ENCODE measurements at regions not wholly inside any gene's neighbourhood (a gene's known extent, or its start where the extent isn't known, plus 50 kb on each side); places are given as distances from the start of the nearest gene placed in this dataset.
"Not testable (repeated sequence)": the region's sequence is repeated elsewhere in the genome, so short reads cannot be mapped to it uniquely, and the experiment has no call there.

DNA sequence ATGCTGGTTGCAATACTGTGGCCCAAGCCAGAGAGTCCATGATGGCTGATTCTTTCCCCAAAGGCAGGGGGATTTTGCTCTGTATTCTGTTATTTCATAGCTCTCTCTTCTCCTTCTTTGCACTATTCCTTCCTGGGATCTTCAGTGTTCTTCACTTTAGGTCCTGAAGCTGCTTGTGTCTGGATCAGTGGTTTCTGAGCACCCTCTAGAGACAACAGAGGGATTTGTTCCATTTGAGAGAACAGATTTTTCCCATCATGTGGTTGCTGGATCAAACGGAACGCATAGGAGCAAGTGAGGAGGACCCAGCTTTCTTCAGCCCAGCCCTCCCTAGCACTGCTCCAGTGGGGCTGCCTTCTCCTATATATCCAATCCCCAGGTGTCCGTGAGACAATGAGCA lies 68.7 kb upstream of the SYN3 start:
- Mint-ChIP-seq H3K9me3 (peaks cover 10% of the 10 kb centered on the region), H3K4me1 (ENCODE audit: low read depth) (no peaks in the 10 kb centered on the region), H3K36me3 (ENCODE audit: low read depth) (no peaks in the 10 kb centered on the region), H3K27ac (no peak overlapping the region), H3K27me3 (ENCODE audit: insufficient read depth) (peaks cover 2% of the 10 kb centered on the region), H3K4me3 (no peak overlapping the region)
- DNase-seq (ENCODE audit: low spot score), result no peak
- intact Hi-C loops (cut with micrococcal nuclease), result no loop called here

- no peak overlapping the region for H3K27ac Mint-ChIP-seq
- no peaks in the 10 kb centered on the region for H3K4me1 Mint-ChIP-seq (ENCODE audit: low read depth)
- H3K27me3 Mint-ChIP-seq (ENCODE audit: insufficient read depth), result peaks cover 2% of the 10 kb centered on the region
Measured at GRCh38 chr22:33124471-33124870, 66.3 kb upstream of the SYN3 start.

DNA sequence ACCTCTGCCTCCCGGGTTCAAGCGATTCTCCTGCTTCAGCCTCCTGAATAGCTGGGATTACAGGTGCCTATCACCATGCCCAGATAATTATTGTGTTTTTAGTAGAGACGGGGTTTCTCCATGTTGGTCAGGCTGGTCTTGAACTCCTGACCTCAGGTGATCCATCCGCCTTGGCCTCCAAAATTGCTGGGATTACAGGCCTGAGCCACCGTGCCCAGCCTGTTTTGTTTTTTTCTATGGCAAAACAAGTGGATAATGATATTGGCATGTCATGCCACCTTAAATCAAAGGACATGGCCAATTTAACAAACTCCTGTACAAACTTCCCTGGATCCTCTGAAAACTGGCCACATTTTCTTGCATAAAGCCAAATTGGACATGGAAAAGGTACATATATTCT lies 64.3 kb upstream of the SYN3 start:
- H3K36me3 Mint-ChIP-seq (ENCODE audit: low read depth); H3K27me3 Mint-ChIP-seq (ENCODE audit: insufficient read depth); intact Hi-C loops (cut with micrococcal nuclease); H3K9me3 Mint-ChIP-seq; DNase-seq (ENCODE audit: low spot score); H3K27ac Mint-ChIP-seq; H3K4me3 Mint-ChIP-seq; H3K4me1 Mint-ChIP-seq (ENCODE audit: low read depth): not testable (repeated sequence)

More at GRCh38 chr22:33124471-33124870, 66.3 kb upstream of the SYN3 start:
- no peak for DNase-seq (ENCODE audit: low spot score)
- intact Hi-C loops (cut with micrococcal nuclease), result no loop called here
- Mint-ChIP-seq H3K4me3 (no peak overlapping the region), H3K9me3 (no peaks in the 10 kb centered on the region), H3K36me3 (ENCODE audit: low read depth) (no peaks in the 10 kb centered on the region)

- Mint-ChIP-seq H3K9me3 (no peaks in the 10 kb centered on the region), H3K27me3 (ENCODE audit: insufficient read depth) (no peaks in the 10 kb centered on the region), H3K4me1 (ENCODE audit: low read depth) (no peaks in the 10 kb centered on the region), H3K4me3 (no peak overlapping the region), H3K36me3 (ENCODE audit: low read depth) (no peaks in the 10 kb centered on the region), H3K27ac (no peak overlapping the region)
- intact Hi-C loops (cut with micrococcal nuclease), result no loop called here
- no peak for DNase-seq (ENCODE audit: low spot score)
Measured at GRCh38 chr22:33119044-33119443, 60.9 kb upstream of the SYN3 start.

DNA sequence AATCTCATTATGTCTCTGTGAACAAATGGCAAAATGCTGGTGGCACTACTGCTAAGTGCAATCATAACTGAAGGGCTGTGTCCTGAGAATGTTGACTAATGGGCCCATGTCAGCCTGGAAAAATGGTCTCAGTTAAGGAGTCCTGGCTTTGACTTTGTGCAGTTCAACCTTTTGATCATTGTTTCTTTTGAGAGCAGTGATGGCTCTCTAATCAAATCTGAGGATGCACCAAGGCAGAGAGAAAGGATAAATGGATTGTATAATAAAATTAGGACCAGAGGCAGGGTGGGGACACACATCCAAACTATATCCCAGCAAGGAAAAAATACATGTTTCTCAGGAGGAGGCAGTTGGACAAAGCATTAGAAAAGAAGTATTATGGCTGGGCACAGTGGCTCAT lies 59.6 kb upstream of the SYN3 start:
- intact Hi-C loops (cut with micrococcal nuclease), result no loop called here
- Mint-ChIP-seq H3K4me3 (no peak overlapping the region), H3K9me3 (no peaks in the 10 kb centered on the region), H3K36me3 (ENCODE audit: low read depth) (no peaks in the 10 kb centered on the region), H3K4me1 (ENCODE audit: low read depth) (no peaks in the 10 kb centered on the region), H3K27me3 (ENCODE audit: insufficient read depth) (no peaks in the 10 kb centered on the region), H3K27ac (no peak overlapping the region)
- no peak for DNase-seq (ENCODE audit: low spot score)

GRCh38 chr22:33116841-33117547 lies 58.8 kb upstream of the SYN3 start:
- Mint-ChIP-seq H3K4me3 (no peak overlapping the region), H3K27me3 (ENCODE audit: insufficient read depth) (no peaks in the 10 kb centered on the region), H3K27ac (no peak overlapping the region), H3K36me3 (ENCODE audit: low read depth) (no peaks in the 10 kb centered on the region), H3K4me1 (ENCODE audit: low read depth) (no peaks in the 10 kb centered on the region), H3K9me3 (no peaks in the 10 kb centered on the region)
- intact Hi-C loops (cut with micrococcal nuclease), result no loop called here
- no peak for DNase-seq (ENCODE audit: low spot score)

DNA sequence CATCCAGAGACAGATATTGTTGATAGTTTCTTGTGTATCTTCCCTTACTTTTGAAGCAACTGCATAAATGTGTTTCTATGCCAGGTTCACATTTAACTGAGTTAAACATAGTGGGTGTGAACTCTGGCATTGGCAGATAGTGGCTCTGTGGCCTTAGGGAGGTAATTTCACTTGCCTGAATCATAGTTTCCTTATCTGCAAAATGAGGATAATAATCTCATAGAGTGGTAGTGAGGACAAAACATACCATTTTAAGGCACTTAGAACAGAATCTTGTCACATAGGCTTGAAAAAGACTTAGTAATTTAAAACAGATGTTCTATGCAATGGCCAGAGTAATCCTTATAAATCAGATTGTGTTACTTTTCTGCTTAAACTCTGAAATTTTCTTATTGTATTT lies 56.4 kb upstream of the SYN3 start:
- intact Hi-C loops (cut with micrococcal nuclease), result no loop called here
- H3K36me3 Mint-ChIP-seq (ENCODE audit: low read depth), result no peaks in the 10 kb centered on the region
- H3K4me3 Mint-ChIP-seq, result no peak overlapping the region
- H3K27ac Mint-ChIP-seq, result no peak overlapping the region
- no peak for DNase-seq (ENCODE audit: low spot score)
- H3K9me3 Mint-ChIP-seq, result no peaks in the 10 kb centered on the region
- no peaks in the 10 kb centered on the region for H3K4me1 Mint-ChIP-seq (ENCODE audit: low read depth)
- H3K27me3 Mint-ChIP-seq (ENCODE audit: insufficient read depth), result no peaks in the 10 kb centered on the region

- Mint-ChIP-seq H3K4me1 (ENCODE audit: low read depth) (no peaks in the 10 kb centered on the region), H3K9me3 (no peaks in the 10 kb centered on the region)
- intact Hi-C loops (cut with micrococcal nuclease), result no loop called here
Measured at GRCh38 chr22:33112580-33112979, 54.4 kb upstream of the SYN3 start.

DNA sequence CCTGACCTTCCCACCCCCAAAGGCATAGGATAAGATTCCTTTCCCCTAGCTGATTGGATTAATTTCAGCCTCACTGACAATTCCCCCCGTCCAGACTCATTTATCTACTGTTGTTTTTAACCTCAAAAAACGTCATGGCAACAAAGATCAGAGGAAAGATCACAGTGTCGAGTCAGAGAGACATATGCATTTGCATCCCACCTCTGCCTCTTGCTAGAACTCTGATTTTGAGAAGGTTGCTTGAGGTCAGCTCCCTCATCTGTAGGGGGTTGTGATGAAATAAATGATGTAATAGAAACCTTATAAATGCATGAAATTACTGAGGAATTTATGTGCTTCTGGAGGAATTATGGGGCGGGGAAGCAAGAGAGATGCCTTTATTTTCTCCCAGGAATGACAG lies 53.3 kb upstream of the SYN3 start:
- Mint-ChIP-seq H3K9me3 (no peaks in the 10 kb centered on the region), H3K36me3 (ENCODE audit: low read depth) (no peaks in the 10 kb centered on the region), H3K4me3 (no peak overlapping the region), H3K4me1 (ENCODE audit: low read depth) (no peaks in the 10 kb centered on the region), H3K27ac (no peak overlapping the region), H3K27me3 (ENCODE audit: insufficient read depth) (no peaks in the 10 kb centered on the region)
- DNase-seq (ENCODE audit: low spot score), result no peak
- intact Hi-C loops (cut with micrococcal nuclease), result no loop called here

More at GRCh38 chr22:33112580-33112979, 54.4 kb upstream of the SYN3 start:
- Mint-ChIP-seq H3K27me3 (ENCODE audit: insufficient read depth) (no peaks in the 10 kb centered on the region), H3K27ac (no peak overlapping the region), H3K4me3 (no peak overlapping the region), H3K36me3 (ENCODE audit: low read depth) (no peaks in the 10 kb centered on the region)
- no peak for DNase-seq (ENCODE audit: low spot score)

GRCh38 chr22:33110562-33111163 lies 52.5 kb upstream of the SYN3 start:
- Mint-ChIP-seq H3K27ac (no peak overlapping the region), H3K4me3 (no peak overlapping the region), H3K9me3 (no peaks in the 10 kb centered on the region), H3K36me3 (ENCODE audit: low read depth) (no peaks in the 10 kb centered on the region), H3K27me3 (ENCODE audit: insufficient read depth) (no peaks in the 10 kb centered on the region), H3K4me1 (ENCODE audit: low read depth) (no peaks in the 10 kb centered on the region)
- intact Hi-C loops (cut with micrococcal nuclease), result no loop called here
- DNase-seq (ENCODE audit: low spot score), result no peak

GRCh38 chr22:33109514-33110430 lies 51.6 kb upstream of the SYN3 start:
- intact Hi-C loops (cut with micrococcal nuclease), result no loop called here
- no peak overlapping the region for H3K4me3 Mint-ChIP-seq
- H3K9me3 Mint-ChIP-seq, result no peaks in the 10 kb centered on the region
- no peaks in the 10 kb centered on the region for H3K36me3 Mint-ChIP-seq (ENCODE audit: low read depth)
- DNase-seq (ENCODE audit: low spot score), result no peak
- no peaks in the 10 kb centered on the region for H3K27me3 Mint-ChIP-seq (ENCODE audit: insufficient read depth)
- H3K27ac Mint-ChIP-seq, result no peak overlapping the region
- no peaks in the 10 kb centered on the region for H3K4me1 Mint-ChIP-seq (ENCODE audit: low read depth)

DNA sequence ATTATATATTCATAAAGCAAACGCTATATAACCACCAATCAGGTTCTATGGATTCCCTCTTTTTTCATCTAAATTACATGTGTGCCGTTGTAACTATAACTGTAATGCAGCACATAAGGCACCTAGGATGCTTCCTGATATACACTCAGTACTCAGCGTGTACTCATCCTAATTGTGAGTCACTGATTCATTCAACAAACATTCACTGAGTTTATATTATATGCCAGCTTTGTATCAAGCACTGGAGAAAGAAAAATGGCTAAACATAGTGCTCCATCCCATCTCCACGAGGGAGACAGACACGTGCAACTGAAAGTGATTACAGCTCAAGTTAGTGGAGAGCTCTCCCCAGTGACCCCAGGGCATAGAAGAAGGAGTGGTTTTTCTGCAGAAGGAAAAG lies 49.9 kb upstream of the SYN3 start:
- H3K27me3 Mint-ChIP-seq (ENCODE audit: insufficient read depth), result peaks cover 6% of the 10 kb centered on the region
- intact Hi-C loops (cut with micrococcal nuclease), result no loop called here
- no peak for DNase-seq (ENCODE audit: low spot score)
- H3K4me3 Mint-ChIP-seq, result no peak overlapping the region
- peaks cover 8% of the 10 kb centered on the region for H3K9me3 Mint-ChIP-seq
- no peaks in the 10 kb centered on the region for H3K36me3 Mint-ChIP-seq (ENCODE audit: low read depth)
- no peak overlapping the region for H3K27ac Mint-ChIP-seq
- no peaks in the 10 kb centered on the region for H3K4me1 Mint-ChIP-seq (ENCODE audit: low read depth)

Data from activated T-helper 1 cell treated with anti-CD3 and anti-CD28 coated beads, Interleukin-12 subunit alpha, Interleukin-12 subunit beta, Interleukin-2, Interleukin-4 antibody, amounts not matched to agents 30 ng/mL and 10 ng/mL and 1 ng/mL, durations not matched to agents 14 hours and 24 hours and 36 hours (primary cell).